HCT116 (cell line): ENCODE measurements at regions not wholly inside any gene's neighbourhood (a gene's known extent, or its start where the extent isn't known, plus 50 kb on each side); places are given as distances from the start of the nearest gene placed in this dataset.

Source experiments
- CEBPB ChIP-seq: IDR thresholded peaks from 2 replicates; pipeline ENCODE4 v1.6.1; 2012; ENCODE audit warnings: low read depth
- CTCF ChIP-seq, 3 experiments: fragments of 200-600 bp in 1 of 3; sonication (generic) in 1 of 3; IDR thresholded peaks in 2 of 3; conservative IDR thresholded peaks in 1 of 3; 2 replicates each; pipeline ENCODE4 v1.5.1; 2012 to 2017; ENCODE audit warnings: low read depth in 2 of 3, low read length in 2 of 3, antibody characterized with exemption in 1 of 3, borderline replicate concordance in 1 of 3, control low read depth in 1 of 3, mild to moderate bottlenecking in 1 of 3, mixed read lengths in 1 of 3, mixed run types in 1 of 3, moderate library complexity in 1 of 3; ENCODE audit not compliant: insufficient read depth in 1 of 3
- ELF1 ChIP-seq: IDR thresholded peaks from 2 replicates; pipeline ENCODE4 v1.6.1; 2012; ENCODE audit warnings: low read depth, borderline replicate concordance
- EZH2phosphoT487 ChIP-seq: fragments of 200-600 bp; IDR thresholded peaks from 2 replicates; pipeline ENCODE4 v1.6.1; 2018; ENCODE audit warnings: antibody characterized with exemption, borderline replicate concordance
- JUND ChIP-seq: IDR thresholded peaks from 2 replicates; pipeline ENCODE4 v1.6.1; 2012
- POLR2AphosphoS5 ChIP-seq: IDR thresholded peaks from 2 replicates; pipeline ENCODE4 v1.6.1; 2011; ENCODE audit warnings: mild to moderate bottlenecking, low read depth, low read length, moderate library complexity
- REST ChIP-seq: IDR thresholded peaks from 2 replicates; pipeline ENCODE4 v1.6.1; 2012; ENCODE audit warnings: low read depth
- SIN3A ChIP-seq: IDR thresholded peaks from 2 replicates; pipeline ENCODE4 v1.6.1; 2012; ENCODE audit warnings: low read depth
- SP1 ChIP-seq: IDR thresholded peaks from 2 replicates; pipeline ENCODE4 v1.6.1; 2012; ENCODE audit warnings: low read depth
- TCF7L2 ChIP-seq: IDR thresholded peaks from 2 replicates; pipeline ENCODE4 v1.7.0; 2011; ENCODE audit warnings: borderline replicate concordance, inconsistent platforms; ENCODE audit not compliant: insufficient read depth, insufficient read length; ENCODE audit errors: extremely low read depth
- YY1 ChIP-seq: IDR thresholded peaks from 2 replicates; pipeline ENCODE4 v1.6.1; 2011; ENCODE audit warnings: low read length, low read depth, moderate library complexity, mild to moderate bottlenecking; ENCODE audit not compliant: insufficient replicate concordance; ENCODE audit errors: extremely low read depth
- ZBTB33 ChIP-seq: IDR thresholded peaks from 2 replicates; pipeline ENCODE4 v1.6.1; 2011; ENCODE audit warnings: mild to moderate bottlenecking, low read length, moderate library complexity; ENCODE audit not compliant: insufficient replicate concordance; ENCODE audit errors: extremely low read depth
- ZFX ChIP-seq: fragments of 450-650 bp; IDR thresholded peaks from 2 replicates; pipeline ENCODE4 v1.6.1; 2017
- ZNF274 ChIP-seq: fragments of 200-500 bp; sonication (Bioruptor generic); IDR thresholded peaks from 2 replicates; pipeline ENCODE4 v1.6.1; 2014; ENCODE audit warnings: mild to moderate bottlenecking, low read depth, low read length, inconsistent platforms

GRCh38 chr3:3745693-3746092 is 53.5 kb upstream of the LRRN1 start:
- TF ChIP-seq YY1 (no peak), TCF7L2 (no peak), CEBPB (no peak), CTCF (IDR thresholded peaks at IDR 0.05 in 2 of 3, conservative IDR thresholded peaks at IDR 0.05 in 1 of 3; ENCODE audit: borderline replicate concordance in 1 of 3, insufficient read depth in 1 of 3, low read depth in 2 of 3, low read length in 2 of 3) (no peak), ZFX (no peak), ZNF274 (no peak), POLR2AphosphoS5 (no peak), SIN3A (no peak), JUND (no peak), EZH2phosphoT487 (no peak), SP1 (no peak), REST (no peak), ZBTB33 (no peak), ELF1 (no peak)
